Fibroblast of lung (primary cell): ENCODE measurements at regions not wholly inside any gene's neighbourhood (a gene's known extent, or its start where the extent isn't known, plus 50 kb on each side); places are given as distances from the start of the nearest gene placed in this dataset.
"Not testable (repeated sequence)": the region's sequence is repeated elsewhere in the genome, so short reads cannot be mapped to it uniquely, and the experiment has no call there.

Source experiments
- DNase-seq, 2 donors: peaks; one replicate each; pipeline versions ENCODE4 v3.0.0 to v3.0.0-alpha.2; 2010; ENCODE audit warnings: low read depth in 2 of 2
- H2AFZ ChIP-seq: 2 replicates; pipeline ENCODE4 v1.5.1; 2012; ENCODE audit warnings: low read length, control low read depth, inconsistent platforms
- H3K27ac ChIP-seq: 2 replicates; pipeline ENCODE4 v1.5.1; 2011; ENCODE audit warnings: low read length, control low read depth; ENCODE audit not compliant: insufficient read depth
- H3K27me3 ChIP-seq: 2 replicates; pipeline ENCODE4 v1.5.1; 2011; ENCODE audit warnings: mild to moderate bottlenecking, low read length; ENCODE audit not compliant: control insufficient read depth, insufficient read depth
- H3K36me3 ChIP-seq: 2 replicates; pipeline ENCODE4 v1.5.1; 2011; ENCODE audit warnings: low read length; ENCODE audit not compliant: control insufficient read depth, insufficient read depth
- H3K4me1 ChIP-seq: 2 replicates; pipeline ENCODE4 v1.5.1; 2011; ENCODE audit warnings: low read length; ENCODE audit not compliant: control insufficient read depth, insufficient read depth; ENCODE audit errors: extremely low read depth
- H3K4me2 ChIP-seq: 2 replicates; pipeline ENCODE4 v1.5.1; 2011; ENCODE audit warnings: low read length, control low read depth; ENCODE audit not compliant: insufficient read depth; ENCODE audit errors: extremely low read depth
- H3K4me3 ChIP-seq, 4 experiments: fragments of 200-600 bp in 1 of 4; sonication (generic) in 1 of 4; replicated peaks in 1 of 4; 2 replicates each; pipeline ENCODE4 v1.5.1; 2011 to 2016; ENCODE audit warnings: low read length in 4 of 4, low read depth in 3 of 4, mild to moderate bottlenecking in 3 of 4, control low read depth in 2 of 4, inconsistent platforms in 1 of 4, mixed read lengths in 1 of 4; ENCODE audit not compliant: insufficient read depth in 1 of 4; ENCODE audit errors: control extremely low read depth in 1 of 4
- H3K79me2 ChIP-seq: 2 replicates; pipeline ENCODE4 v1.5.1; 2012; ENCODE audit warnings: mild to moderate bottlenecking, low read length, inconsistent platforms; ENCODE audit not compliant: control insufficient read depth, insufficient read depth
- H3K9ac ChIP-seq: 2 replicates; pipeline ENCODE4 v1.5.1; 2011; ENCODE audit warnings: mild to moderate bottlenecking, low read length, control low read depth; ENCODE audit not compliant: insufficient read depth
- H3K9me3 ChIP-seq: 2 replicates; pipeline ENCODE4 v1.5.1; 2012; ENCODE audit warnings: low read depth, low read length; ENCODE audit not compliant: control insufficient read depth, insufficient read depth
- H4K20me1 ChIP-seq: 2 replicates; pipeline ENCODE4 v1.5.1; 2011; ENCODE audit warnings: low read length; ENCODE audit not compliant: control insufficient read depth, insufficient read depth; ENCODE audit errors: extremely low read depth
- EZH2 ChIP-seq: IDR thresholded peaks from 2 replicates; pipeline ENCODE4 v1.5.1; 2012; ENCODE audit warnings: low read length, control low read depth, mild to moderate bottlenecking; ENCODE audit errors: missing control alignments
- TF ChIP-seq, protein P1 (sequence below), 2 donors: IDR thresholded peaks in 1 of 2; conservative IDR thresholded peaks in 1 of 2; 1 replicate in 1 of 2; 2 replicates in 1 of 2; pipeline ENCODE4 v1.5.1; 2011 to 2012; ENCODE audit warnings: low read length in 2 of 2, control low read depth in 1 of 2, inconsistent platforms in 1 of 2, low read depth in 1 of 2, mild to moderate bottlenecking in 1 of 2

DNA sequence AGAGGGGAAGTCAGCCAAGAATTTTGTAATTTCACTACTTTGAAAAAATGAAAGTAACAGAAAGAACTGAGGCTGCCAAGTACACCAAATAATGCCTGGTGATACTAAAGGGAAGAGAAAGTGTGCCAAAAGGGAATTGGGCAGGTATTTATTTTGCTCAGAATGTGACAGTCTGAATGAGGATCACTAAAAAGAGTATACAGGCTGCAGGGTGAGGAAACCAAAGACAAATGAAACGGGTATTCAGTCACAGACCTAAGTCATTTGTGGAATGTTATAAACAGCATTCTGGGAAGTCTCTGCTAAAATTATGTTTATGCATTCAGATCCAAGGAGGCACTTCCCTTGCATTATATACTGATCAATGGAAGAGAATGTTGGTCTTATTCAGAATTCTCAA, 418.6 kb upstream of the SLC39A10 start:
- H3K27ac ChIP-seq = no peak overlapping the region
- no peaks in the 10 kb centered on the region for H3K36me3 ChIP-seq
- H3K4me2 ChIP-seq = no peak overlapping the region
- peak in 1 of 2 donors; percentile 10 for DNase-seq
- no peak overlapping the region for H2AFZ ChIP-seq
- TF ChIP-seq EZH2 = no peak
- TF ChIP-seq, protein P1, sequence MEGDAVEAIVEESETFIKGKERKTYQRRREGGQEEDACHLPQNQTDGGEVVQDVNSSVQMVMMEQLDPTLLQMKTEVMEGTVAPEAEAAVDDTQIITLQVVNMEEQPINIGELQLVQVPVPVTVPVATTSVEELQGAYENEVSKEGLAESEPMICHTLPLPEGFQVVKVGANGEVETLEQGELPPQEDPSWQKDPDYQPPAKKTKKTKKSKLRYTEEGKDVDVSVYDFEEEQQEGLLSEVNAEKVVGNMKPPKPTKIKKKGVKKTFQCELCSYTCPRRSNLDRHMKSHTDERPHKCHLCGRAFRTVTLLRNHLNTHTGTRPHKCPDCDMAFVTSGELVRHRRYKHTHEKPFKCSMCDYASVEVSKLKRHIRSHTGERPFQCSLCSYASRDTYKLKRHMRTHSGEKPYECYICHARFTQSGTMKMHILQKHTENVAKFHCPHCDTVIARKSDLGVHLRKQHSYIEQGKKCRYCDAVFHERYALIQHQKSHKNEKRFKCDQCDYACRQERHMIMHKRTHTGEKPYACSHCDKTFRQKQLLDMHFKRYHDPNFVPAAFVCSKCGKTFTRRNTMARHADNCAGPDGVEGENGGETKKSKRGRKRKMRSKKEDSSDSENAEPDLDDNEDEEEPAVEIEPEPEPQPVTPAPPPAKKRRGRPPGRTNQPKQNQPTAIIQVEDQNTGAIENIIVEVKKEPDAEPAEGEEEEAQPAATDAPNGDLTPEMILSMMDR (conservative IDR thresholded peaks at IDR 0.05 in 1 of 2, IDR thresholded peaks at IDR 0.05 in 1 of 2; ENCODE audit: low read depth in 1 of 2, low read length in 2 of 2) = no peak
- H3K4me1 ChIP-seq = no peaks in the 10 kb centered on the region
- H3K4me3 ChIP-seq = peak overlapping the region in 1 of 4 experiments; percentile 25
- no peaks in the 10 kb centered on the region for H3K27me3 ChIP-seq
- no peak overlapping the region for H3K9ac ChIP-seq
- no peaks in the 10 kb centered on the region for H3K9me3 ChIP-seq
- H4K20me1 ChIP-seq = no peaks in the 10 kb centered on the region
- no peaks in the 10 kb centered on the region for H3K79me2 ChIP-seq

DNA sequence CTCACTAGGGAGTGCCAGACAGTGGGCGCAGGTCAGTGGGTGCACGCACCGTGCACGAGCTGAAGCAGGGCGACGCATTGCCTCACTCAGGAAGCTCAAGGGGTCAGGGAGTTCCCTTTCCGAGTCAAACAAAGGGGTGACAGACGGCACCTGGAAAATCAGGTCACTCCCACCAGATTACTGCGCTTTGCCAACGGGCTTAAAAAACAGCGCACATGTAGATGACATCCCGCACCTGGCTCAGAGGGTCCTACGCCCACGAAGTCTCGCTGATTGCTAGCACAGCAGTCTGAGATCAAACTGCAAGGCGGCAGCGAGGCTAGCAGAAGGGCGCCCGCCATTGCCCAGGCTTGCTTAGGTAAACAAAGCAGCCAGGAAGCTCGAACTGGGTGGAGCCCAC, 428.5 kb upstream of the SLC39A10 start:
- H3K4me2 ChIP-seq, H3K27ac ChIP-seq, H3K79me2 ChIP-seq, H4K20me1 ChIP-seq, H3K4me3 ChIP-seq, H3K36me3 ChIP-seq, H3K9ac ChIP-seq, H2AFZ ChIP-seq, DNase-seq, H3K4me1 ChIP-seq, H3K27me3 ChIP-seq, H3K9me3 ChIP-seq: not testable (repeated sequence)

DNA sequence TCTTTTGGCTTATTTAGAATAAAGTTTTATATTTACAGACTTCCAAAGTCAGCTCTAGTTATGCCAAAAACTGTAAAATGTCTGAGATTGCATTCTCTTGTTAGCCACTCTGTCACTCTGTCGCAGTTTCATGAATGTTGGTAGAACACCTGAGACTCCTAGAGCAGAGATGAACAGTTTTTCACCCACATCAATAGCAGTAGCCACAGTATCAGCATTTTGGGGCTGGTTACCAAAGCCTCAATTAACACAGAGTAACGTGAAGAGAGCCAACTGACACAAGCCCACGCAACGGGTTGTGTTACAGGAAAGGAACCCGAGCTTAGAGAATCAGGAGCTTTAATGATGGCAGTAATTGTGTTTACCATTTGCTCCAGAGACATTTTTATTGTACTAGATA, 443.0 kb upstream of the SLC39A10 start:
- H3K27me3 ChIP-seq = no peaks in the 10 kb centered on the region
- H3K4me3 ChIP-seq = no peak overlapping the region
- no peaks in the 10 kb centered on the region for H3K36me3 ChIP-seq
- H4K20me1 ChIP-seq = no peaks in the 10 kb centered on the region
- H3K79me2 ChIP-seq = no peaks in the 10 kb centered on the region
- DNase-seq = no peak
- no peaks in the 10 kb centered on the region for H3K9me3 ChIP-seq
- no peak overlapping the region for H3K27ac ChIP-seq
- TF ChIP-seq, protein P1 (conservative IDR thresholded peaks at IDR 0.05 in 1 of 2, IDR thresholded peaks at IDR 0.05 in 1 of 2; ENCODE audit: low read depth in 1 of 2, low read length in 2 of 2) = no peak
- no peak for TF ChIP-seq EZH2
- H2AFZ ChIP-seq = no peak overlapping the region
- no peak overlapping the region for H3K4me2 ChIP-seq
- H3K4me1 ChIP-seq = no peaks in the 10 kb centered on the region
- no peak overlapping the region for H3K9ac ChIP-seq
